ENCODE measurements at regions not wholly inside any gene's neighbourhood (a gene's known extent, or its start where the extent isn't known, plus 50 kb on each side); places are given as distances from the start of the nearest gene placed in this dataset.
"Not testable (repeated sequence)": the region's sequence is repeated elsewhere in the genome, so short reads cannot be mapped to it uniquely, and the experiment has no call there.

GRCh38 chr7:23930312-23930711 is 220.3 kb downstream of the STK31 start:
- no peaks in the 10 kb centered on the region for H3K9me3 ChIP-seq
- no peak for DNase-seq (ENCODE audit: extremely low spot score in 2 of 2)
- no peak for TF ChIP-seq POLR2AphosphoS5 (IDR thresholded peaks at IDR 0.05; ENCODE audit: insufficient read depth in 1 of 2, low read depth in 1 of 2)
- TF ChIP-seq CTCF (IDR thresholded peaks at IDR 0.05) = no peak
- no peak for TF ChIP-seq POLR2A (IDR thresholded peaks at IDR 0.05)
- H3K27ac ChIP-seq = no peak overlapping the region
- H3K36me3 ChIP-seq = no peaks in the 10 kb centered on the region
- intact Hi-C loops (cut with DNase I) = loop anchor here (5.0 kb wide), 2 partner anchors 1253 to 1803 kb away; no protein-coding TSS in a partner anchor
- no peaks in the 10 kb centered on the region for H3K27me3 ChIP-seq
- no peaks in the 10 kb centered on the region for H3K4me1 ChIP-seq
- H3K4me3 ChIP-seq = no peak overlapping the region

GRCh38 chr7:23931633-23932032 is 221.6 kb downstream of the STK31 start:
- H3K36me3 ChIP-seq = no peaks in the 10 kb centered on the region
- H3K4me3 ChIP-seq = no peak overlapping the region
- intact Hi-C loops (cut with DNase I) = loop anchor here (5.0 kb wide), 2 partner anchors 1254 to 1804 kb away; no protein-coding TSS in a partner anchor
- H3K4me1 ChIP-seq = no peaks in the 10 kb centered on the region
- H3K27me3 ChIP-seq = no peaks in the 10 kb centered on the region
- H3K9me3 ChIP-seq = no peaks in the 10 kb centered on the region
- no peak for DNase-seq (ENCODE audit: extremely low spot score in 2 of 2)
- TF ChIP-seq POLR2AphosphoS5 (IDR thresholded peaks at IDR 0.05; ENCODE audit: insufficient read depth in 1 of 2, low read depth in 1 of 2) (no peak), POLR2A (IDR thresholded peaks at IDR 0.05) (no peak)
- no peak overlapping the region for H3K27ac ChIP-seq

- TF ChIP-seq POLR2A (IDR thresholded peaks at IDR 0.05) (no peak), POLR2AphosphoS5 (IDR thresholded peaks at IDR 0.05; ENCODE audit: insufficient read depth in 1 of 2, low read depth in 1 of 2) (no peak), CTCF (IDR thresholded peaks at IDR 0.05) (no peak)
- intact Hi-C loops (cut with DNase I) = no loop called here
- Histone ChIP-seq H3K4me3 (no peak overlapping the region), H3K4me1 (no peaks in the 10 kb centered on the region), H3K36me3 (no peaks in the 10 kb centered on the region), H3K27ac (no peak overlapping the region), H3K9me3 (no peaks in the 10 kb centered on the region), H3K27me3 (no peaks in the 10 kb centered on the region)
- no peak for DNase-seq (ENCODE audit: extremely low spot score in 2 of 2)
Observed at GRCh38 chr7:23938215-23938614, 228.2 kb downstream of the STK31 start.

- no peaks in the 10 kb centered on the region for H3K27me3 ChIP-seq
- no peaks in the 10 kb centered on the region for H3K4me1 ChIP-seq
- TF ChIP-seq CTCF (IDR thresholded peaks at IDR 0.05) (no peak), POLR2A (IDR thresholded peaks at IDR 0.05) (no peak), POLR2AphosphoS5 (IDR thresholded peaks at IDR 0.05; ENCODE audit: insufficient read depth in 1 of 2, low read depth in 1 of 2) (no peak)
- H3K36me3 ChIP-seq = no peaks in the 10 kb centered on the region
- no peaks in the 10 kb centered on the region for H3K9me3 ChIP-seq
- intact Hi-C loops (cut with DNase I) = no loop called here
- DNase-seq (ENCODE audit: extremely low spot score in 2 of 2) = no peak
- H3K27ac ChIP-seq = no peak overlapping the region
- no peak overlapping the region for H3K4me3 ChIP-seq
Observed at GRCh38 chr7:23938937-23939552, 229.0 kb downstream of the STK31 start.

- DNase-seq (ENCODE audit: extremely low spot score in 2 of 2); H3K4me1 ChIP-seq; H3K27me3 ChIP-seq; H3K36me3 ChIP-seq; H3K27ac ChIP-seq; intact Hi-C loops (cut with DNase I); H3K9me3 ChIP-seq; H3K4me3 ChIP-seq: not testable (repeated sequence)
Observed at GRCh38 chr7:23939747-23940146, 229.7 kb downstream of the STK31 start.

- Histone ChIP-seq H3K27me3 (no peaks in the 10 kb centered on the region), H3K4me1 (no peaks in the 10 kb centered on the region), H3K4me3 (no peak overlapping the region), H3K9me3 (no peaks in the 10 kb centered on the region), H3K36me3 (no peaks in the 10 kb centered on the region), H3K27ac (no peak overlapping the region)
- no peak for DNase-seq (ENCODE audit: extremely low spot score in 2 of 2)
- no peak for TF ChIP-seq POLR2AphosphoS5 (IDR thresholded peaks at IDR 0.05; ENCODE audit: insufficient read depth in 1 of 2, low read depth in 1 of 2)
- TF ChIP-seq POLR2A (IDR thresholded peaks at IDR 0.05) = no peak
- TF ChIP-seq CTCF (IDR thresholded peaks at IDR 0.05) = no peak
- intact Hi-C loops (cut with DNase I) = no loop called here
Observed at GRCh38 chr7:23941551-23941950, 231.5 kb downstream of the STK31 start.
